H1 (cell line): ENCODE measurements at regions not wholly inside any gene's neighbourhood (a gene's known extent, or its start where the extent isn't known, plus 50 kb on each side); places are given as distances from the start of the nearest gene placed in this dataset.

Source experiments
- CTCF ChIA-PET: fragments of 300-600 bp; sonication (Branson Sonifier 250); formaldehyde crosslinking; loops from one replicate; lab custom pipeline; 2021; ENCODE audit not compliant: partially characterized antibody; lab: Charles Lee
- POLR2A ChIA-PET: fragments of 300-600 bp; sonication (Branson Sonifier 250); formaldehyde crosslinking; loops from one replicate; lab custom pipeline; 2021; ENCODE audit warnings: inconsistent platforms; ENCODE audit not compliant: partially characterized antibody; lab: Charles Lee
- DNase-seq, 2 experiments: peaks; one replicate each; pipeline versions ENCODE4 v3.0.0 to v3.0.0-alpha.2; 2010 to 2022; ENCODE audit warnings: low spot score in 2 of 2, low read depth in 1 of 2, mixed read lengths in 1 of 2
- FAIRE-seq: peaks from 2 replicates; lab custom pipeline; 2011; peaks lifted over from hg19 to GRCh38; lab: Jason Lieb, UNC
- H2AFZ ChIP-seq: 2 replicates; pipeline ENCODE4 v1.8.1; 2012; ENCODE audit warnings: low read length, inconsistent platforms
- H2AK5ac ChIP-seq: 2 replicates; pipeline ENCODE4 v1.6.1; 2013; ENCODE audit warnings: low read depth, low read length
- H2BK120ac ChIP-seq: replicated peaks from 2 replicates; pipeline ENCODE3; 2013; ENCODE audit warnings: low read depth, low read length, inconsistent platforms
- H2BK12ac ChIP-seq: 2 replicates; pipeline ENCODE4 v1.6.1; 2013; ENCODE audit warnings: low read depth, low read length
- H2BK15ac ChIP-seq: 2 replicates; pipeline ENCODE4 v1.6.1; 2013; ENCODE audit warnings: low read length
- H2BK20ac ChIP-seq: 2 replicates; pipeline ENCODE4 v1.6.1; 2013; ENCODE audit warnings: low read length
- H2BK5ac ChIP-seq: 2 replicates; pipeline ENCODE4 v1.6.1; 2013; ENCODE audit warnings: low read depth, low read length
- H3K14ac ChIP-seq: 2 replicates; pipeline ENCODE4 v1.6.1; 2013; ENCODE audit warnings: inconsistent platforms; ENCODE audit not compliant: insufficient read length
- H3K18ac ChIP-seq: 2 replicates; pipeline ENCODE4 v1.6.1; 2013; ENCODE audit warnings: low read length; ENCODE audit errors: extremely low read depth
- H3K23ac ChIP-seq: 2 replicates; pipeline ENCODE4 v1.6.1; 2013; ENCODE audit warnings: inconsistent platforms; ENCODE audit not compliant: insufficient read length
- H3K23me2 ChIP-seq: 2 replicates; pipeline ENCODE4 v1.6.1; 2013; ENCODE audit warnings: low read depth, low read length
- H3K27ac ChIP-seq: 2 replicates; pipeline ENCODE4 v1.6.1; 2011; ENCODE audit warnings: low read depth, low read length, inconsistent platforms
- H3K27me3 ChIP-seq, 4 experiments: replicated peaks in 1 of 4; 1 replicate in 1 of 4; 2 replicates in 3 of 4; pipeline versions ENCODE4 v1.6.1 to v1.8.1; 2011 to 2013; ENCODE audit warnings: low read length in 3 of 4, mild to moderate bottlenecking in 3 of 4, inconsistent platforms in 2 of 4, mixed read lengths in 2 of 4, moderate library complexity in 1 of 4; ENCODE audit not compliant: control insufficient read depth in 3 of 4, insufficient read depth in 3 of 4; ENCODE audit errors: extremely low read depth in 1 of 4
- H3K36me3 ChIP-seq, 4 experiments: 2 replicates each; pipeline versions ENCODE4 v1.6.1 to v1.8.1; 2011 to 2013; ENCODE audit warnings: mild to moderate bottlenecking in 4 of 4, low read length in 3 of 4, moderate library complexity in 2 of 4, control low read depth in 1 of 4, inconsistent platforms in 1 of 4; ENCODE audit not compliant: insufficient read depth in 4 of 4, control insufficient read depth in 2 of 4
- H3K4ac ChIP-seq: replicated peaks from 2 replicates; pipeline ENCODE3; 2013; ENCODE audit warnings: low read length, low read depth, mixed read lengths, inconsistent platforms; ENCODE audit not compliant: insufficient read length
- H3K4me1 ChIP-seq, 4 experiments: replicated peaks in 1 of 4; 1 replicate in 1 of 4; 2 replicates in 3 of 4; pipeline versions ENCODE4 v1.6.1 to v1.8.1; 2011 to 2013; ENCODE audit warnings: low read length in 3 of 4, inconsistent platforms in 2 of 4, mixed read lengths in 1 of 4; ENCODE audit not compliant: insufficient read depth in 4 of 4, control insufficient read depth in 3 of 4
- H3K4me2 ChIP-seq, 2 experiments: 2 replicates each; pipeline versions ENCODE4 v1.6.1 to v1.8.1; 2011 to 2013; ENCODE audit warnings: low read depth in 2 of 2, low read length in 2 of 2, control low read depth in 1 of 2, inconsistent platforms in 1 of 2, mild to moderate bottlenecking in 1 of 2; ENCODE audit not compliant: insufficient read depth in 1 of 2
- H3K4me3 ChIP-seq, 4 experiments: fragments of 200-600, 300-600 bp in 1 of 4; sonication (generic), shearing (Covaris generic), sonication (Bioruptor Twin) in 1 of 4; 2 replicates each; pipeline versions ENCODE4 v1.5.1 to v1.8.1; 2011 to 2016; ENCODE audit warnings: low read length in 4 of 4, low read depth in 3 of 4, control low read depth in 2 of 4, inconsistent platforms in 2 of 4, mild to moderate bottlenecking in 2 of 4, mixed read lengths in 1 of 4, moderate library complexity in 1 of 4; ENCODE audit not compliant: insufficient read depth in 2 of 4; ENCODE audit errors: extremely low read depth in 1 of 4
- H3K56ac ChIP-seq: replicated peaks from 2 replicates; pipeline ENCODE3; 2013; ENCODE audit warnings: low read depth, mild to moderate bottlenecking, mixed read lengths, low read length, inconsistent platforms; ENCODE audit not compliant: insufficient read length
- H3K79me1 ChIP-seq: 2 replicates; pipeline ENCODE4 v1.6.1; 2013; ENCODE audit warnings: low read depth, low read length, control low read depth
- H3K79me2 ChIP-seq, 2 experiments: 2 replicates each; pipeline versions ENCODE4 v1.6.1 to v1.8.1; 2012 to 2013; ENCODE audit warnings: low read length in 2 of 2, mild to moderate bottlenecking in 2 of 2, inconsistent platforms in 1 of 2; ENCODE audit not compliant: insufficient read depth in 2 of 2, control insufficient read depth in 1 of 2
- H3K9ac ChIP-seq, 4 experiments: replicated peaks in 1 of 4; 1 replicate in 1 of 4; 2 replicates in 3 of 4; pipeline versions ENCODE4 v1.6.1 to v1.8.1; 2011 to 2013; ENCODE audit warnings: low read depth in 3 of 4, low read length in 3 of 4, control low read depth in 2 of 4, mild to moderate bottlenecking in 2 of 4, moderate library complexity in 2 of 4, inconsistent platforms in 1 of 4; ENCODE audit errors: extremely low read depth in 1 of 4
- H3K9me3 ChIP-seq, 2 experiments: 2 replicates each; pipeline versions ENCODE4 v1.6.1 to v1.8.1; 2012 to 2013; ENCODE audit warnings: mild to moderate bottlenecking in 2 of 2, moderate library complexity in 2 of 2, control low read depth in 1 of 2, inconsistent platforms in 1 of 2, low read depth in 1 of 2, low read length in 1 of 2, mixed read lengths in 1 of 2; ENCODE audit not compliant: insufficient read depth in 2 of 2
- H4K20me1 ChIP-seq, 2 experiments: replicated peaks in 1 of 2; 2 replicates each; pipeline versions ENCODE3 to v1.8.1; 2011 to 2013; ENCODE audit warnings: inconsistent platforms in 2 of 2, low read length in 2 of 2, mild to moderate bottlenecking in 1 of 2; ENCODE audit not compliant: insufficient read depth in 2 of 2, control insufficient read depth in 1 of 2
- H4K5ac ChIP-seq: 2 replicates; pipeline ENCODE4 v1.6.1; 2013; ENCODE audit warnings: low read length, low read depth, mixed read lengths, inconsistent platforms; ENCODE audit not compliant: insufficient read length
- H4K8ac ChIP-seq: 2 replicates; pipeline ENCODE4 v1.8.0; 2013; ENCODE audit warnings: mild to moderate bottlenecking, moderate library complexity, low read length, inconsistent platforms; ENCODE audit not compliant: insufficient read depth; ENCODE audit errors: extremely low read depth
- H4K91ac ChIP-seq: replicated peaks from 2 replicates; pipeline ENCODE3; 2013; ENCODE audit warnings: low read length, mixed read lengths, inconsistent platforms; ENCODE audit not compliant: insufficient read length
- CTBP2 ChIP-seq: IDR thresholded peaks from 2 replicates; pipeline ENCODE4 v1.7.0; 2011; ENCODE audit warnings: borderline replicate concordance, mild to moderate bottlenecking, moderate library complexity, mixed read lengths, low read length; ENCODE audit not compliant: insufficient read depth, insufficient read length
- FOSL1 ChIP-seq: IDR thresholded peaks from 2 replicates; pipeline ENCODE4 v1.6.1; 2011; ENCODE audit warnings: mild to moderate bottlenecking, low read depth, low read length, moderate library complexity; ENCODE audit not compliant: insufficient read depth
- KDM5A ChIP-seq: fragments of 200-600 bp; IDR thresholded peaks from 2 replicates; pipeline ENCODE4 v1.7.1; 2012; ENCODE audit warnings: mild to moderate bottlenecking, low read length, inconsistent platforms, mixed read lengths
- SIN3A ChIP-seq, 2 experiments: IDR thresholded peaks in 1 of 2; conservative IDR thresholded peaks in 1 of 2; 2 replicates each; pipeline ENCODE4 v1.6.1; 2011 to 2012; ENCODE audit warnings: low read length in 2 of 2, improper control_type of control experiment in 1 of 2, low read depth in 1 of 2, mild to moderate bottlenecking in 1 of 2
- SP2 ChIP-seq: IDR thresholded peaks from 2 replicates; pipeline ENCODE4 v1.6.1; 2012; ENCODE audit warnings: mild to moderate bottlenecking, low read length, inconsistent platforms
- SP4 ChIP-seq: IDR thresholded peaks from 2 replicates; pipeline ENCODE4 v1.6.1; 2012; ENCODE audit warnings: low read length, inconsistent platforms
- WGBS, 2 experiments: shearing (Covaris generic) in 1 of 2; methylation state at CpG; one replicate each; pipeline versions ENCODE4 v1.1.6 to v1.1.7; 2013 to 2015; ENCODE audit warnings: low lambda C conversion rate in 2 of 2, mixed read lengths in 2 of 2, inconsistent platforms in 1 of 2, low coverage in 1 of 2, missing lambda C conversion rate in 1 of 2; ENCODE audit not compliant: insufficient replicate concordance in 2 of 2, insufficient coverage in 1 of 2, insufficient read length in 1 of 2; ENCODE audit errors: extremely low coverage in 1 of 2, missing lambda C conversion rate in 1 of 2; 5-methylcytosine and 5-hydroxymethylcytosine counted together
- TF ChIP-seq, protein P1 (sequence below): IDR thresholded peaks from 2 replicates; pipeline ENCODE4 v1.6.1; 2012; ENCODE audit warnings: inconsistent platforms
- TF ChIP-seq, protein P2 (sequence below): IDR thresholded peaks from 2 replicates; pipeline ENCODE4 v1.6.1; 2012; ENCODE audit warnings: low read length, inconsistent platforms

DNA sequence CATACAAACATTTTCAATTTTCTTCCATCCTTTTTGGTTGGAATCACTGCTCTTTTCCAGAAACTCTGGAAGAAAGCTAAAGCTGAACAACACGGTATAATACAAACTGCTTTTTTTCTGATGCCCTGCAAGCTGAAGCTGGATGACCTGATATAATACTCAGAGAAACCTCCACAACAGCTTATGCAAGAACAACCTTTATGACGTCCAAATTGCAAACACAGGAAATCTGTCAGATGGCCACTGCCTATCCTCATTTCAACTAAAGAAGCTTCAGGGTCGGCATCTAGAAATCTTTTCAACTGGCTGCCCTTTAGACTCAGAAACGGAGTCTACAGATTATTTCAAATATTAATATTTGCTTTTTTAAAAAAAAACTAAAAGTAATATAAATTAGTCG lies 106.5 kb upstream of the PRDM9 start:
- ChIA-PET POLR2A (no interaction called here), CTCF (interaction anchor here (1.4 kb wide), 1 partner anchor 10 kb away, joined by 3 read pairs; no protein-coding TSS in a partner anchor)
- H3K4me3 ChIP-seq: no peak overlapping the region
- H3K56ac ChIP-seq: no peak overlapping the region
- H3K4ac ChIP-seq: no peak overlapping the region
- H4K20me1 ChIP-seq: no peaks in the 10 kb centered on the region
- no peaks in the 10 kb centered on the region for H3K79me2 ChIP-seq
- no peaks in the 10 kb centered on the region for H3K36me3 ChIP-seq
- H2BK12ac ChIP-seq: no peak overlapping the region
- H2AK5ac ChIP-seq: no peak overlapping the region
- no peak overlapping the region for H2BK120ac ChIP-seq
- DNase-seq (no peak), FAIRE-seq (no peak)
- no peak overlapping the region for H3K4me2 ChIP-seq
- H3K23me2 ChIP-seq: no peaks in the 10 kb centered on the region
- H3K27me3 ChIP-seq: no peaks in the 10 kb centered on the region
- H2BK15ac ChIP-seq: no peak overlapping the region
- no peak overlapping the region for H4K8ac ChIP-seq
- no peak overlapping the region for H4K91ac ChIP-seq
- H3K4me1 ChIP-seq: no peaks in the 10 kb centered on the region
- H3K79me1 ChIP-seq: no peaks in the 10 kb centered on the region
- H3K27ac ChIP-seq: no peak overlapping the region
- WGBS, 2 experiments: 85% methylated on average over 5 of the region's 5 CpGs; no CpG with 5 or more reads in 1 of the 2 experiments
- H3K9me3 ChIP-seq: no peaks in the 10 kb centered on the region; a peak in 1 of 4 replicates
- no peak overlapping the region for H3K9ac ChIP-seq
- H2BK5ac ChIP-seq: no peak overlapping the region
- no peak overlapping the region for H3K18ac ChIP-seq
- TF ChIP-seq, protein P1, sequence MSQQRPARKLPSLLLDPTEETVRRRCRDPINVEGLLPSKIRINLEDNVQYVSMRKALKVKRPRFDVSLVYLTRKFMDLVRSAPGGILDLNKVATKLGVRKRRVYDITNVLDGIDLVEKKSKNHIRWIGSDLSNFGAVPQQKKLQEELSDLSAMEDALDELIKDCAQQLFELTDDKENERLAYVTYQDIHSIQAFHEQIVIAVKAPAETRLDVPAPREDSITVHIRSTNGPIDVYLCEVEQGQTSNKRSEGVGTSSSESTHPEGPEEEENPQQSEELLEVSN: no peak
- TF ChIP-seq, protein P2, sequence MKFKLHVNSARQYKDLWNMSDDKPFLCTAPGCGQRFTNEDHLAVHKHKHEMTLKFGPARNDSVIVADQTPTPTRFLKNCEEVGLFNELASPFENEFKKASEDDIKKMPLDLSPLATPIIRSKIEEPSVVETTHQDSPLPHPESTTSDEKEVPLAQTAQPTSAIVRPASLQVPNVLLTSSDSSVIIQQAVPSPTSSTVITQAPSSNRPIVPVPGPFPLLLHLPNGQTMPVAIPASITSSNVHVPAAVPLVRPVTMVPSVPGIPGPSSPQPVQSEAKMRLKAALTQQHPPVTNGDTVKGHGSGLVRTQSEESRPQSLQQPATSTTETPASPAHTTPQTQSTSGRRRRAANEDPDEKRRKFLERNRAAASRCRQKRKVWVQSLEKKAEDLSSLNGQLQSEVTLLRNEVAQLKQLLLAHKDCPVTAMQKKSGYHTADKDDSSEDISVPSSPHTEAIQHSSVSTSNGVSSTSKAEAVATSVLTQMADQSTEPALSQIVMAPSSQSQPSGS: no peak
- TF ChIP-seq FOSL1 (no peak), SIN3A (conservative IDR thresholded peaks at IDR 0.05 in 1 of 2, IDR thresholded peaks at IDR 0.05 in 1 of 2; ENCODE audit: low read depth in 1 of 2, low read length in 2 of 2) (no peak), SP4 (no peak), KDM5A (no peak), SP2 (no peak), CTBP2 (no peak)
- H3K23ac ChIP-seq: no peak overlapping the region
- no peak overlapping the region for H2AFZ ChIP-seq
- no peak overlapping the region for H2BK20ac ChIP-seq
- no peak overlapping the region for H4K5ac ChIP-seq
- no peak overlapping the region for H3K14ac ChIP-seq
